IMR-90 (cell line): ENCODE measurements at regions not wholly inside any gene's neighbourhood (a gene's known extent, or its start where the extent isn't known, plus 50 kb on each side); places are given as distances from the start of the nearest gene placed in this dataset.

Experiments used
- ATAC-seq: fragments of 200-7000 bp; cut with Tn5 transposase; 2 replicates; pipeline ENCODE4 v1.9.1; 2020; ENCODE audit warnings: low read depth, mild to moderate bottlenecking, moderate library complexity
- BruUV-seq: library from RNA; stranded (reverse); fragments of 400-500 nt; replicated peaks from 2 replicates; lab custom pipeline; 2021; lab: Mats Ljungman, UMichigan
- CTCF ChIA-PET: fragments of 300-600 bp; formaldehyde crosslinking; extraction: SDS; loops from one replicate; lab custom pipeline; 2021; ENCODE audit warnings: antibody characterized with exemption; lab: Yijun Ruan, JAX
- POLR2A ChIA-PET: fragments of 300-600 bp; sonication (Branson Sonifier 250); formaldehyde crosslinking; loops from one replicate; lab custom pipeline; 2022; ENCODE audit warnings: antibody characterized with exemption; ENCODE audit not compliant: unreplicated experiment; lab: Charles Lee
- DNase-seq: peaks from one replicate; pipeline ENCODE4 v3.0.0; 2013
- H2AFZ ChIP-seq: replicated peaks from 2 replicates; pipeline ENCODE3; 2013; ENCODE audit warnings: low read length, mild to moderate bottlenecking; ENCODE audit not compliant: poor library complexity
- H2AK5ac ChIP-seq: 2 replicates; pipeline ENCODE4 v1.6.1; 2013; ENCODE audit warnings: low read depth, low read length, inconsistent platforms
- H2AK9ac ChIP-seq: replicated peaks from 2 replicates; pipeline ENCODE3; 2013; ENCODE audit warnings: mild to moderate bottlenecking, low read depth, low read length, moderate library complexity; ENCODE audit not compliant: poor library complexity
- H2BK120ac ChIP-seq: 2 replicates; pipeline ENCODE4 v1.6.1; 2013; ENCODE audit warnings: low read depth, low read length, inconsistent platforms
- H2BK15ac ChIP-seq: 3 replicates; pipeline ENCODE4 v1.6.1; 2013; ENCODE audit warnings: low read depth, low read length, inconsistent platforms
- H2BK20ac ChIP-seq: 2 replicates; pipeline ENCODE4 v1.6.1; 2013; ENCODE audit warnings: low read depth, mild to moderate bottlenecking, inconsistent platforms, low read length, moderate library complexity
- H2BK5ac ChIP-seq: 2 replicates; pipeline ENCODE4 v1.6.1; 2013; ENCODE audit warnings: mild to moderate bottlenecking, low read depth, low read length, inconsistent platforms; ENCODE audit not compliant: poor library complexity, severe bottlenecking
- H3K14ac ChIP-seq: replicated peaks from 2 replicates; pipeline ENCODE4 v1.6.1; 2013; ENCODE audit warnings: low read depth, low read length, inconsistent platforms
- H3K18ac ChIP-seq: 2 replicates; pipeline ENCODE4 v1.6.1; 2013; ENCODE audit warnings: low read depth, low read length, control low read depth
- H3K23ac ChIP-seq: 2 replicates; pipeline ENCODE4 v1.6.1; 2013; ENCODE audit warnings: low read depth, low read length, inconsistent platforms
- H3K27ac ChIP-seq: 2 replicates; pipeline ENCODE4 v1.5.1; 2013; ENCODE audit warnings: mild to moderate bottlenecking, control low read depth, low read length; ENCODE audit not compliant: insufficient read depth
- H3K27me3 ChIP-seq: 2 replicates; pipeline ENCODE4 v1.6.1; 2013; ENCODE audit warnings: low read length; ENCODE audit not compliant: control insufficient read depth, insufficient read depth
- H3K36me3 ChIP-seq: 2 replicates; pipeline ENCODE4 v1.6.1; 2013; ENCODE audit warnings: low read length, mixed read lengths; ENCODE audit not compliant: control insufficient read depth, insufficient read depth
- H3K4ac ChIP-seq: 2 replicates; pipeline ENCODE4 v1.6.1; 2013; ENCODE audit warnings: low read depth, low read length, inconsistent platforms
- H3K4me1 ChIP-seq: 2 replicates; pipeline ENCODE4 v1.6.1; 2013; ENCODE audit warnings: low read length, mixed read lengths; ENCODE audit not compliant: control insufficient read depth, insufficient read depth
- H3K4me2 ChIP-seq: 2 replicates; pipeline ENCODE4 v1.6.1; 2013; ENCODE audit warnings: low read depth, mild to moderate bottlenecking, control low read depth, low read length, moderate library complexity
- H3K4me3 ChIP-seq: 2 replicates; pipeline ENCODE4 v1.5.1; 2013; ENCODE audit warnings: low read depth, mild to moderate bottlenecking, control low read depth, low read length, moderate library complexity; ENCODE audit not compliant: insufficient read depth
- H3K56ac ChIP-seq: 2 replicates; pipeline ENCODE4 v1.6.1; 2013; ENCODE audit warnings: low read length, inconsistent platforms; ENCODE audit not compliant: insufficient read depth; ENCODE audit errors: extremely low read depth
- H3K79me1 ChIP-seq, 2 experiments: 2 replicates each; pipeline ENCODE4 v1.6.1; 2013; ENCODE audit warnings: low read length in 2 of 2, inconsistent platforms in 1 of 2, low read depth in 1 of 2
- H3K9ac ChIP-seq: 2 replicates; pipeline ENCODE4 v1.6.1; 2013; ENCODE audit warnings: low read depth, low read length, control low read depth
- H3K9me1 ChIP-seq: 2 replicates; pipeline ENCODE4 v1.6.1; 2013; ENCODE audit warnings: low read length, inconsistent platforms; ENCODE audit not compliant: insufficient read depth
- H3K9me3 ChIP-seq: 2 replicates; pipeline ENCODE4 v1.6.1; 2013; ENCODE audit warnings: low read length; ENCODE audit not compliant: control insufficient read depth, insufficient read depth
- H4K20me1 ChIP-seq: 2 replicates; pipeline ENCODE4 v1.6.1; 2013; ENCODE audit warnings: low read length, inconsistent platforms; ENCODE audit not compliant: insufficient read depth
- H4K5ac ChIP-seq: 2 replicates; pipeline ENCODE4 v1.6.1; 2013; ENCODE audit warnings: mild to moderate bottlenecking, low read depth, low read length, control low read depth
- H4K8ac ChIP-seq, 2 experiments: 2 replicates each; pipeline ENCODE4 v1.6.1; 2013; ENCODE audit warnings: low read depth in 2 of 2, low read length in 2 of 2, control low read depth in 1 of 2, inconsistent platforms in 1 of 2
- H4K91ac ChIP-seq: 2 replicates; pipeline ENCODE4 v1.6.1; 2013; ENCODE audit warnings: low read depth, low read length, inconsistent platforms; ENCODE audit not compliant: insufficient read depth
- CEBPB ChIP-seq: IDR thresholded peaks from 2 replicates; pipeline ENCODE4 v1.6.1; 2012; ENCODE audit warnings: low read depth, low read length, improper control_type of control experiment
- FOS ChIP-seq: fragments of 150-350 bp; IDR thresholded peaks from 2 replicates; pipeline ENCODE4 v1.6.1; 2016; ENCODE audit warnings: low read depth, low read length
- MAZ ChIP-seq: IDR thresholded peaks from 2 replicates; pipeline ENCODE4 v1.6.1; 2012; ENCODE audit warnings: low read depth, mild to moderate bottlenecking, low read length, improper control_type of control experiment, moderate library complexity, borderline replicate concordance
- WGBS, 2 experiments: methylation state at CpG; one replicate each; pipeline versions ENCODE4 v1.1.5 to v1.1.7; 2013; ENCODE audit warnings: missing lambda C conversion rate in 2 of 2; ENCODE audit not compliant: insufficient read length in 1 of 2; ENCODE audit errors: extremely low coverage in 2 of 2; 5-methylcytosine and 5-hydroxymethylcytosine counted together
- dilution Hi-C: fragments of 300-500 bp; cut with HindIII; formaldehyde crosslinking; loops from one replicate; pipeline ENCODE4 v1.14.3; 2018; ENCODE audit warnings: low sequenced_read_pairs; ENCODE audit not compliant: unreplicated experiment
- in situ Hi-C: fragments of 300-500 bp; cut with MboI; formaldehyde crosslinking; loops from 3 replicates; pipeline ENCODE4 v1.14.3; 2019; ENCODE audit warnings: low sequenced_read_pairs, inconsistent platforms, mixed read lengths
- intact Hi-C: fragments of 100-400 bp; cut with micrococcal nuclease; formaldehyde crosslinking; loops from 2 replicates; pipeline ENCODE4 v1.10.0; 2022
- TF ChIP-seq, protein P1 (sequence below): fragments of 150-350 bp; IDR thresholded peaks from 2 replicates; pipeline ENCODE4 v1.6.1; 2016; ENCODE audit warnings: low read depth, mild to moderate bottlenecking, low read length, moderate library complexity, borderline replicate concordance
- TF ChIP-seq, protein P2 (sequence below): conservative IDR thresholded peaks from 2 replicates; pipeline ENCODE4 v1.5.1; 2012; ENCODE audit warnings: mild to moderate bottlenecking, low read depth, low read length, improper control_type of control experiment

DNA sequence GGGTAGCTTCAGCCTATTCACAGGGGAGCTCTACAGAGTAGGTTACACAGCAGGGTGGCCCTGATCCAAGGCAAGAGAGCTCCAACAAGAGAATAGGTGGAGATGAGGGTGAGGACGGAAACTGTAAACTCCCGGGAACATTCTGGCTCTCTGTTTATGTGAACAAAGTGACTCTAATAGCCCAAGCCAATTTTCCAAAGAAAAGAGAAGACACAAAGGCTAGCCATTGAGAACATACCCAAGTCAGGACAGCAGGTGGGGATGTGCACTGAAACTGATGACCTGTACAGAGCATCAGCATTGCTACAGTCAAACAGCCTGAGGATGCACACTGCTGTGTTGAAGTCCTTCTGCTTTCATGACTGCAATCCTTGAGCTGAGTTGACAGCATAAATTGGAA is 136.0 kb upstream of the TOP1 start:
- no CpG with 5 or more reads among the region's 2 CpGs for WGBS, 2 experiments
- H2BK20ac ChIP-seq = no peak overlapping the region
- no peak overlapping the region for H3K23ac ChIP-seq
- dilution Hi-C loops (no loop called here), in situ Hi-C loops (no loop called here), intact Hi-C loops (no loop called here)
- no peak overlapping the region for H2BK15ac ChIP-seq
- no TSS peak for BruUV-seq
- H4K91ac ChIP-seq = no peak overlapping the region
- no peaks in the 10 kb centered on the region for H4K20me1 ChIP-seq
- H3K4me3 ChIP-seq = no peak overlapping the region
- no peaks in the 10 kb centered on the region for H3K9me3 ChIP-seq
- ChIA-PET CTCF (no interaction called here), POLR2A (no interaction called here)
- H3K14ac ChIP-seq = no peak overlapping the region
- H3K36me3 ChIP-seq = no peaks in the 10 kb centered on the region
- no peak overlapping the region for H3K4ac ChIP-seq
- ATAC-seq (no peak), DNase-seq (no peak)
- H4K5ac ChIP-seq = no peak overlapping the region
- H2AK5ac ChIP-seq = no peak overlapping the region
- no peak overlapping the region for H2AFZ ChIP-seq
- H4K8ac ChIP-seq = no peak overlapping the region
- H2BK120ac ChIP-seq = no peak overlapping the region
- H3K27ac ChIP-seq = no peak overlapping the region
- H3K18ac ChIP-seq = no peak overlapping the region
- no peaks in the 10 kb centered on the region for H3K27me3 ChIP-seq
- no peak overlapping the region for H2AK9ac ChIP-seq
- H3K79me1 ChIP-seq = no peaks in the 10 kb centered on the region
- no peak overlapping the region for H3K56ac ChIP-seq
- no peaks in the 10 kb centered on the region for H3K4me1 ChIP-seq
- H2BK5ac ChIP-seq = no peak overlapping the region
- H3K9me1 ChIP-seq = no peaks in the 10 kb centered on the region
- no peak overlapping the region for H3K9ac ChIP-seq
- TF ChIP-seq, protein P1, sequence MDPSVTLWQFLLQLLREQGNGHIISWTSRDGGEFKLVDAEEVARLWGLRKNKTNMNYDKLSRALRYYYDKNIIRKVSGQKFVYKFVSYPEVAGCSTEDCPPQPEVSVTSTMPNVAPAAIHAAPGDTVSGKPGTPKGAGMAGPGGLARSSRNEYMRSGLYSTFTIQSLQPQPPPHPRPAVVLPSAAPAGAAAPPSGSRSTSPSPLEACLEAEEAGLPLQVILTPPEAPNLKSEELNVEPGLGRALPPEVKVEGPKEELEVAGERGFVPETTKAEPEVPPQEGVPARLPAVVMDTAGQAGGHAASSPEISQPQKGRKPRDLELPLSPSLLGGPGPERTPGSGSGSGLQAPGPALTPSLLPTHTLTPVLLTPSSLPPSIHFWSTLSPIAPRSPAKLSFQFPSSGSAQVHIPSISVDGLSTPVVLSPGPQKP = no peak
- TF ChIP-seq MAZ = no peak
- TF ChIP-seq, protein P2, sequence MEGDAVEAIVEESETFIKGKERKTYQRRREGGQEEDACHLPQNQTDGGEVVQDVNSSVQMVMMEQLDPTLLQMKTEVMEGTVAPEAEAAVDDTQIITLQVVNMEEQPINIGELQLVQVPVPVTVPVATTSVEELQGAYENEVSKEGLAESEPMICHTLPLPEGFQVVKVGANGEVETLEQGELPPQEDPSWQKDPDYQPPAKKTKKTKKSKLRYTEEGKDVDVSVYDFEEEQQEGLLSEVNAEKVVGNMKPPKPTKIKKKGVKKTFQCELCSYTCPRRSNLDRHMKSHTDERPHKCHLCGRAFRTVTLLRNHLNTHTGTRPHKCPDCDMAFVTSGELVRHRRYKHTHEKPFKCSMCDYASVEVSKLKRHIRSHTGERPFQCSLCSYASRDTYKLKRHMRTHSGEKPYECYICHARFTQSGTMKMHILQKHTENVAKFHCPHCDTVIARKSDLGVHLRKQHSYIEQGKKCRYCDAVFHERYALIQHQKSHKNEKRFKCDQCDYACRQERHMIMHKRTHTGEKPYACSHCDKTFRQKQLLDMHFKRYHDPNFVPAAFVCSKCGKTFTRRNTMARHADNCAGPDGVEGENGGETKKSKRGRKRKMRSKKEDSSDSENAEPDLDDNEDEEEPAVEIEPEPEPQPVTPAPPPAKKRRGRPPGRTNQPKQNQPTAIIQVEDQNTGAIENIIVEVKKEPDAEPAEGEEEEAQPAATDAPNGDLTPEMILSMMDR = no peak
- TF ChIP-seq FOS = no peak
- TF ChIP-seq CEBPB = no peak
- H3K4me2 ChIP-seq = no peak overlapping the region
